ENCODE measurements at regions not wholly inside any gene's neighbourhood (a gene's known extent, or its start where the extent isn't known, plus 50 kb on each side); places are given as distances from the start of the nearest gene placed in this dataset.

DNA sequence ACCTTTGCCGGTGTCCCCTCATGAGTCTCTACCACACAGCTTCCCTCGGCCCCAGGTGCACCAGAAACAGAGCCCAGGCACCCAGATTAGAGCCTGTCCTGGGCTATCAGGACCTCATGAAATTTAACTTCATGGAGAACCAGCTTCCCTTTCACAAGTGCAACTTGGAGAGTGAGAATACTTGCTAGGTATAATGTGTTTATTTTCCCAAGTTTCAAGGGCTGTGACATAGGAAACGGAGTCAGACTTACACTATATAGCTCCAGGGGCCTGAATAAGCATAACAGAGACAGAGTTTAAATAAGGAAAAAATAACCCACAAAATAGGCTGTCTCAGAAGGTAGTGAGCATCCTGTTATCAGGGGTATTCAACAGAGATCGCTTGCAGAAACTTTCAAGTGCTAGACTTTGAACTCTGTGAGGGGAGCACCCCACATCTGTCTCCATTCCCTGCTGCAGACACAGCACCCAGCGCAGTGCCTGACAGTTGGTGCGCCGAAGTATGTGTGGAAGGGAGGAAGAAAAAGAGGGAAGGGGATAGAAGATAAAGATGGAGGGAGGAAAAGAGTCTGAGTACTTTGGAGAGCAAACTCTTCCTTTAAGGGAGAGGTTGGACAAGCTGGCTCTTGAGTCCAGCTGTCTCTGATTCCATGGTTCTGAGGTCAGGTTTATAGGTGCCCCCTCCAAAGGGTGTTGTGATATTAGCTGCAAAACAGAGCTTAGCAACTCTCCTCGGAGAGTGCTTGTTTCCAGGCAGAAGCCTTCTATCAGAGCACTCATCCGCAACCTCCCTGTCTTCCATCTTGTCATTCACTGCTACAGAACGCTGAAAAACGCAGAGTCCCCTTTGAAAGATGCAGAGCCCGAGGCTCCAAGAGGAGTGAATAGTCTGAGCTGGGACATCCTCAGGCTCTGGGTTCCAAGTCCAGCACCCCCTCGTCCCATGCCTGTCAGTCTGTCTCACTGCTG is 84.8 kb downstream of the CPN2 start:
- TF ChIP-seq, protein P1, sequence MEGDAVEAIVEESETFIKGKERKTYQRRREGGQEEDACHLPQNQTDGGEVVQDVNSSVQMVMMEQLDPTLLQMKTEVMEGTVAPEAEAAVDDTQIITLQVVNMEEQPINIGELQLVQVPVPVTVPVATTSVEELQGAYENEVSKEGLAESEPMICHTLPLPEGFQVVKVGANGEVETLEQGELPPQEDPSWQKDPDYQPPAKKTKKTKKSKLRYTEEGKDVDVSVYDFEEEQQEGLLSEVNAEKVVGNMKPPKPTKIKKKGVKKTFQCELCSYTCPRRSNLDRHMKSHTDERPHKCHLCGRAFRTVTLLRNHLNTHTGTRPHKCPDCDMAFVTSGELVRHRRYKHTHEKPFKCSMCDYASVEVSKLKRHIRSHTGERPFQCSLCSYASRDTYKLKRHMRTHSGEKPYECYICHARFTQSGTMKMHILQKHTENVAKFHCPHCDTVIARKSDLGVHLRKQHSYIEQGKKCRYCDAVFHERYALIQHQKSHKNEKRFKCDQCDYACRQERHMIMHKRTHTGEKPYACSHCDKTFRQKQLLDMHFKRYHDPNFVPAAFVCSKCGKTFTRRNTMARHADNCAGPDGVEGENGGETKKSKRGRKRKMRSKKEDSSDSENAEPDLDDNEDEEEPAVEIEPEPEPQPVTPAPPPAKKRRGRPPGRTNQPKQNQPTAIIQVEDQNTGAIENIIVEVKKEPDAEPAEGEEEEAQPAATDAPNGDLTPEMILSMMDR (IDR thresholded peaks at IDR 0.05), result no peak
- peak overlapping the region in 1 of 2 donors; percentile 53 for H3K27ac ChIP-seq
- peak overlapping the region; percentile 49 for H3K4me3 ChIP-seq
- DNase-seq (ENCODE audit: low spot score), result peak; percentile 66

DNA sequence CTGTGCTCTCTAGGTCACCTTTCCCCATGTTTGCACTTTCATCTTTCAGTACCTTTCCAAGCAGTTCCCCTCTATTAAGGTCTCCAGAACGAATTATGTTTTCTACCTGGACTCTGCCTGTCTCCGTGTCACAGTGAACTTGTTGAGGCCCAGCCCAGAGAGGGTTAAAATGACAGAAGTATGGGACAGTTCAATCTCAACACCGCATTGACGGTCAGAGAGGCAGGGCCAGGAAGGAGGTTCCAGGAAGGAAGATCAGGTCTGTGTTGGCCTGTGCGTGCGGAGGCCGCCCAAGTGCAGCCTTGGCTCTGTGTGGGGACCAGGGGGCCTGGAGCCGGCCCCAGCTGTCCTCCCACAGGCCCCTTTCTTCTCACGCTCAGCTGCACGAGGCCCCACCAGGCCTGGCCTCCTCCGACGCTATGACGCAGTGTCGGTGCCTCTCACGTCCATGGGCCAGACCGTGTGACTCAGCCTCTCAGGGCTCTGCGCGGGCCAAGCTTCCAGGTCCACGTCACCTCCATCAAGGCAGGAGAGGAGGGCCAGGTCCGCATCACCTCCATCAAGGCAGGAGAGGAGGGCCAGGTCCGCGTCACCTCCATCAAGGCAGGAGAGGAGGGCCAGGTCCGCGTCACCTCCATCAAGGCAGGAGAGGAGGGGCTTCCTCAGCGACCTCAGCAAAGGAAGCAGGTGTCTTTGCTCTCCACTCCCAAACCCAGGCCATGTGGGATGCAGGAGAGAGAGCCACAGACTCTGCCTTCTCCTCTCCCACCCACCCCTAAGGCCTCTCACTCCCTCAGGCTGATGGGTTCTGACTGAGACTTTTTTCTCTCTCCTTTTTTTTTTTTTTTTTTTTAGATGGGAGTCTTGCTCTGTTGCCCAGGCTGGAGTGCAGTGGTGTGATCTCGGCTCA is 83.1 kb downstream of the CPN2 start:
- DNase-seq (ENCODE audit: low spot score), result peak; percentile 80
- TF ChIP-seq, protein P1 (IDR thresholded peaks at IDR 0.05), result no peak
- H3K27ac ChIP-seq, result peak overlapping the region in 1 of 2 donors; percentile 29
- no peak overlapping the region for H3K4me3 ChIP-seq

DNA sequence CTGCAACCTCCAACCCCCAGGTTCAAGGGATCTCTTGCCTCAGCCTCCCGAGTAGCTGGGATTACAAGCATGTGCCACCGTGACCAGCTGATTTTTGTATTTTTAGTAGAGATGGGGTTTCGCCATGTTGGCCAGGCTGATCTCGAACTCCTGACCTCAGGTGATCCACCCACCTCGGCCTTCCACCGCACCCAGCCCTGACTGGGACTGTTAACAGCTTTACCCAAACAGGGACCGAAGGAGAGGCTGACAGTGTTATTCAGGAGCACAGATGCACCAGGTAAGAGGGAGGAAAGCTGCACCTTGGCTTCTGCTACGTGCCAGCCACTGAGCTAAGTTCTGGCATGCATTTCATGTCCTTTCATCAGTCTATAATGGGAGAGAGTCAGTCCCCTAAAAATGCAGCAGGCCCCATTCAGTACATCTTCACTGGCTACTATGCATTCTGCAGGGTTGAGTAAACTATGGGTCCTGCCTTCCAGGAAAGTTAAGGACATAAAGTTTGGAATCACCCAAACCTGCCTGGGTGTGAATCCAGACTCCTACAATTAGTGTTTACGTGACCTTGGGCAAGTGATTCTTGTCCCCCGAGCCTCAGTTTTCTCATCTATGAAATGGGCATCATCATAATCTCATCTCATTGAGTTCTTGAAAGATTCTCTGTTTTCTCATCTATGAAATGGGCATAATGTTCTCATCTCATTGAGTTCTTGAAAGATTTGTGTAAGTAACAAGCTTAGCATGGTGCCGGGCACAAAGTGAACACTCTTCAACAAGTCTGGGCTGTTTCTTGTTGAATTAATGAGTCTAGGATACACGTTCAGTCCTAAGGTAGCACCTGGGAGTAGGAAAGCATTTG is 82.2 kb downstream of the CPN2 start:
- peak overlapping the region; percentile 37 for H3K4me3 ChIP-seq
- TF ChIP-seq, protein P1 (IDR thresholded peaks at IDR 0.05), result no peak
- peak; percentile 56 for DNase-seq (ENCODE audit: low spot score)
- peak overlapping the region in 1 of 2 donors; percentile 96 for H3K27ac ChIP-seq

DNA sequence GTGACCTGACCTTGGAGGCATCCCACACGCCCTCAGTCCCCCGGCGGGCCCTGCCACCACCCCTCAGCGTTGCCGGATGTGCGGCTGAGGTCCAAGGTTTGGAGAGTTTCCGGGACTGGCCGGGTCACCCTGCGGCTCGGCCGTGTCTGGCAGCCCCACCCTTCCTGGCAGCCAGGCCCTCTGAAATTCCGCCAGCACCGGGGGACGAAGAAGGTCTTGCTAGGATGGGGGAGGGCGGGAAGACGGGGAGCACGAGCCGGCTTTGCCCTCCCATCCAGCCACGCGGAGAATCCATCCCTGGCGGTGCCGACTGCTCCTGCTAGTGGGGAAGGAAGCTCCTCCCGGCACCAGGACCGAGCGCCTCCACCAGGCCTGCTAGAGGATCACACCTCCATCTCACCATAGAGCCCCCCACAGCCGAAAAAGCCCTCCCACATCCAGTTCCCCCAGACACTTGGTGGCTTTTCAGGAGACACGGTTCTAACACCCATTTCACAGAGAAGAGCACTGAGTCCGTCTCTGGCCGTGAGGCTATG is 81.5 kb downstream of the CPN2 start:
- TF ChIP-seq, protein P1 (IDR thresholded peaks at IDR 0.05), result peak; percentile 27
- peak overlapping the region; percentile 89 to 96 for H3K27ac ChIP-seq
- peak; percentile 92 for DNase-seq (ENCODE audit: low spot score)
- peak overlapping the region; percentile 37 for H3K4me3 ChIP-seq

DNA sequence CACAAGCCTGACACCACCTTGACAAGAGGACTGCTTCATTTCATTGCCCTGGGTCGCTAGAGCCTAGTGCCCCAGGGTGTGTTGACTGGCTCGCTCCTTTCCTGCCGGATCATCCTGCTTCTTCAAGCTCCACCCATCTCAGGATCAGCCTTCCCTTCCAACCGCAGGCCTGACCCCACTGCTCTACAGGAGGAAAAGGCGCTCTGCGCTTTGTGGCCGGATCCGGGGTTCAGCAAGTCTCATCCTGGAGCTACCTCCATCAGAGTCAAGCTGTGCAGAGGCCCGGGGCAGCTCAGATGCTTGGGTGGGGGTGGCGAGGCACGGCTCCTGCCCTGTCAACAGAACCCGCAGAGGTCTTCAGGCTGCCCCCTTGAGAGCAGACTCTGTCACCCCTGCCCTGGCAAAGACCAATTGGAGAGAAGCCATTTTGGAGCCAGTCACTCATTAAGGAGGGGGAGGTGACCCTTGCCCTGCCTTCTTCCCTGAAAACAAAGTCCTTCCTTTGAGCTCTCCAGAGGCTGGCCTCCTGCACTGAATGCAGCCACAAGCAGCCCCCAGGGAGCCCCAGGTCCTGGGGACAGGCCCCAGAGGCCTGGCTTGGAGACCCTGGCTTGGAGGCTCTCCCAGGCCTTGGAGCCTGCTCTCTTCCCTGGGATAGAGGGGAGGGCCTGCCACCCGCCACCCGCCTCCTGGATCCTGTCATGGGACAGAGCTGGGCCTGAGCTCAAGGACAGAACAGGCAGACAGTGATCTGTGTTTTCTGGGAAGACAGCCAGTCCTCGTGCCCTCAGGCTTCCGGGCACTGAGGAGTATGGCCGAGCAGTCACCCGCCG is 80.3 kb downstream of the CPN2 start:
- Histone ChIP-seq H3K27ac (peak overlapping the region; percentile 89 to 96), H3K4me3 (peak overlapping the region; percentile 39)
- TF ChIP-seq, protein P1 (IDR thresholded peaks at IDR 0.05), result no peak
- DNase-seq (ENCODE audit: low spot score), result peak; percentile 92
